ENCODE measurements at regions not wholly inside any gene's neighbourhood (a gene's known extent, or its start where the extent isn't known, plus 50 kb on each side); places are given as distances from the start of the nearest gene placed in this dataset.

GRCh38 chr12:82530394-82530793 lies 156.3 kb upstream of the TMTC2 start:
- TF ChIP-seq POLR2A (IDR thresholded peaks at IDR 0.05): no peak
- TF ChIP-seq CTCF (IDR thresholded peaks at IDR 0.05): no peak
